Hematopoietic multipotent progenitor cell (in vitro differentiated cells): ENCODE measurements at regions not wholly inside any gene's neighbourhood (a gene's known extent, or its start where the extent isn't known, plus 50 kb on each side); places are given as distances from the start of the nearest gene placed in this dataset. TPM values are rescaled to one million over a fixed set of nuclear protein-coding genes. Genes with fewer than 3 reads are reported as not detected.

Experiments
- DNase-seq, 3 donors: peaks; one replicate each; pipeline ENCODE4 v3.0.0-alpha.2; 2011 to 2015; ENCODE audit warnings: low read depth in 2 of 3, low spot score in 2 of 3
- small RNA-seq: library from RNA; depleted of rRNA; stranded (forward); fragments of <200 nt; gene quantifications from one replicate; pipeline ENCODE3, GENCODE V24; 2012

- no peak for DNase-seq
Observed at GRCh38 chr1:48057249-48057648, 60.1 kb upstream of the TRABD2B start.

- DNase-seq = no peak
Observed at GRCh38 chr1:48055876-48056764, 58.9 kb upstream of the TRABD2B start.

- DNase-seq = no peak
Observed at GRCh38 chr1:48054232-48054631, 57.0 kb upstream of the TRABD2B start.

- no peak for DNase-seq
Observed at GRCh38 chr1:48052923-48053291, 55.7 kb upstream of the TRABD2B start.

DNA sequence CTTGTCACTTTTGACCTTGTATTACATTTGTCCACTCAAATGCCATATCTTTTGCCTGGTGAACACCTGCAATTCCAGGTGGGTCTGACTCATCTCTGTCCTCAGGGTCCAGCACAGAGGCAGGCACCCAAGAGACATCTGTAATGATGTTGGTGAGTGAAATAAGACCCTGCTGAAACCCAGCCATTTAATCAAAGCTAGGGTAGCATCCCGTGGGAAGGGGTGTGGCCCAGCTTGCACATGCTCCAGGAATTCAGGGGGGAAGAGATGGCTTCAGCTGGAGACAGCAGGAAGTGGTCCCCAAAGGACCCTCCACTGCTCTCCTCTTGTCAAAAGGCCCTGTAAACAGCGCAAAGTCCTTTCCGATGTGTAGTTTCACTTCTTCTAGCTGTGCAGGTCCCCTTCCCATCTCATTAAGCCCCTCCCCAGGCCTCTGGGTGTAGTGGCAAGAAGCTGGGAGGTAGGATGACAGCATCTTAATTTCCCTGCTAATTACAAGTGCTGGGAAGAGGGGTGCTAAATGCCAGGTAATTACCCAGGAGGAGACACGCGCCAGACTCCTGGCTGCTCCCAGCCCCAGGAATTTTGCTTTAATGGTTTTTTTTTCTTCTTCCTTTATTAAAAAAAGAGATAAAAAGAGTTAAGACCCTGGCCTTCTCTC lies 54.4 kb upstream of the TRABD2B start:
- DNase-seq = no peak

- DNase-seq = no peak
Observed at GRCh38 chr1:48049823-48050535, 52.8 kb upstream of the TRABD2B start.

GRCh38 chr1:48048980-48049379 lies 51.8 kb upstream of the TRABD2B start:
- DNase-seq = no peak

DNA sequence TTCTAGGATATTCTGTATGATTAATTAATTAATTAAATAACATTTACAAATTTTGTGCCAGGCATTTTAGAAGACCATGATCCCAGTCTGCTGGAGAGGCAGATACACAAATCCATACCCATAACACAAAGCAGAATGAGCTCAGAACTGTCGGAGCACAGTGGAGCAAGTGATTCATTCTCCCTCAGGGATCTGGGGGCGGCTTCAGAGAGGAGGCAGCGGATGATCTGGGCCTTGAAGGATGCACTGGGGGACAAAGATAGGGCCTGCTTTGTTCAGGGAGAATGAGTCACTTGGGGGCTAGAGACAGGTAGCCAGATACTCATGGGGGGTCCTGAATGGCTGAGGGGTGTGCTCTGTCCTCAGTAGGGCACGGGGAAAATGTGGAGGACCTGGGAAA lies 50.9 kb upstream of the TRABD2B start:
- DNase-seq = no peak

- no peak for DNase-seq
Observed at GRCh38 chr1:48047116-48047515, 49.9 kb upstream of the TRABD2B start.

Small RNA genes in the stretch of these regions (small RNA-seq; reads per million reads assigned to genes)
- not detected for gene CYP46A4P
